Prostate gland (tissue), 2 donors: ENCODE measurements at regions not wholly inside any gene's neighbourhood (a gene's known extent, or its start where the extent isn't known, plus 50 kb on each side); places are given as distances from the start of the nearest gene placed in this dataset.

Experiments
- CTCF ChIP-seq, 4 experiments: fragments of 200-600 bp in 2 of 4; fragments of 450-650 bp in 2 of 4; sonication (generic) in 2 of 4; IDR thresholded peaks; 1 replicate in 3 of 4; 2 replicates in 1 of 4; pipeline ENCODE4 v1.5.1; 2016 to 2019; ENCODE audit warnings: antibody characterized with exemption in 4 of 4, mild to moderate bottlenecking in 2 of 4, moderate library complexity in 2 of 4
- POLR2AphosphoS5 ChIP-seq: sonication (generic); formaldehyde crosslinking; IDR thresholded peaks from one replicate; pipeline ENCODE4 v1.6.1; 2017; ENCODE audit warnings: antibody characterized with exemption

- no peak for TF ChIP-seq CTCF (IDR thresholded peaks at IDR 0.05)
- no peak for TF ChIP-seq POLR2AphosphoS5
These were observed 513.2 kb upstream of the MIS18BP1 start for GRCh38 chr14:45766247-45766646.
